Stimulated activated memory B cell treated with anti-CD40 and anti-IgM and Interleukin-4, amounts not matched to agents 10 μg/mL and 1 μg/mL and 100 μg/mL, for 72 hours (primary cell): ENCODE measurements at regions not wholly inside any gene's neighbourhood (a gene's known extent, or its start where the extent isn't known, plus 50 kb on each side); places are given as distances from the start of the nearest gene placed in this dataset.
"Not testable (repeated sequence)": the region's sequence is repeated elsewhere in the genome, so short reads cannot be mapped to it uniquely, and the experiment has no call there.

Experiments
- ATAC-seq: fragments of 150-1000 bp; cut with Tn5 transposase; 2 replicates; pipeline ENCODE4 v1.10.0; 2021
- H3K27ac Mint-ChIP-seq: one replicate; pipeline ENCODE4 v1.8.0; 2022; ENCODE audit warnings: mild to moderate bottlenecking, mixed read lengths
- H3K27me3 Mint-ChIP-seq: one replicate; pipeline ENCODE4 v1.8.0; 2022; ENCODE audit warnings: mixed read lengths
- H3K36me3 Mint-ChIP-seq: one replicate; pipeline ENCODE4 v1.8.0; 2022; ENCODE audit warnings: mixed read lengths
- H3K4me1 Mint-ChIP-seq: one replicate; pipeline ENCODE4 v1.8.0; 2022; ENCODE audit warnings: mixed read lengths
- H3K4me3 Mint-ChIP-seq: one replicate; pipeline ENCODE4 v1.8.0; 2022; ENCODE audit warnings: mild to moderate bottlenecking, moderate library complexity, mixed read lengths
- H3K9me3 Mint-ChIP-seq: one replicate; pipeline ENCODE4 v1.8.0; 2022; ENCODE audit warnings: mixed read lengths

- no peaks in the 10 kb centered on the region for H3K36me3 Mint-ChIP-seq
- H3K27me3 Mint-ChIP-seq: peaks cover 21% of the 10 kb centered on the region
- no peak for ATAC-seq
- no peak overlapping the region for H3K4me3 Mint-ChIP-seq
- H3K27ac Mint-ChIP-seq: no peak overlapping the region
- no peaks in the 10 kb centered on the region for H3K9me3 Mint-ChIP-seq
- H3K4me1 Mint-ChIP-seq: no peaks in the 10 kb centered on the region
Measured at GRCh38 chr20:48332555-48332954, 495.2 kb downstream of the PREX1 start.

- Mint-ChIP-seq H3K4me1 (no peaks in the 10 kb centered on the region), H3K27ac (no peak overlapping the region), H3K4me3 (no peak overlapping the region), H3K27me3 (peaks cover 23% of the 10 kb centered on the region), H3K36me3 (no peaks in the 10 kb centered on the region), H3K9me3 (no peaks in the 10 kb centered on the region)
- ATAC-seq: no peak
Measured at GRCh38 chr20:48331518-48332286, 496.1 kb downstream of the PREX1 start.

- no peaks in the 10 kb centered on the region for H3K4me1 Mint-ChIP-seq
- no peak overlapping the region for H3K4me3 Mint-ChIP-seq
- no peak for ATAC-seq
- no peak overlapping the region for H3K27ac Mint-ChIP-seq
- H3K9me3 Mint-ChIP-seq: no peaks in the 10 kb centered on the region
- H3K36me3 Mint-ChIP-seq: no peaks in the 10 kb centered on the region
- peaks cover 38% of the 10 kb centered on the region for H3K27me3 Mint-ChIP-seq
Measured at GRCh38 chr20:48329676-48330664, 497.8 kb downstream of the PREX1 start.

GRCh38 chr20:48329031-48329615, 498.7 kb downstream of the PREX1 start:
- peaks cover 41% of the 10 kb centered on the region for H3K27me3 Mint-ChIP-seq
- no peak overlapping the region for H3K27ac Mint-ChIP-seq
- no peak overlapping the region for H3K4me3 Mint-ChIP-seq
- no peak for ATAC-seq
- no peaks in the 10 kb centered on the region for H3K36me3 Mint-ChIP-seq
- H3K9me3 Mint-ChIP-seq: no peaks in the 10 kb centered on the region
- H3K4me1 Mint-ChIP-seq: no peaks in the 10 kb centered on the region

GRCh38 chr20:48327848-48328247, 500.0 kb downstream of the PREX1 start:
- H3K4me3 Mint-ChIP-seq, H3K27ac Mint-ChIP-seq, H3K4me1 Mint-ChIP-seq, H3K36me3 Mint-ChIP-seq, ATAC-seq, H3K9me3 Mint-ChIP-seq: not testable (repeated sequence)
- H3K27me3 Mint-ChIP-seq: peaks cover 45% of the 10 kb centered on the region

GRCh38 chr20:48326868-48327267, 500.9 kb downstream of the PREX1 start:
- H3K27ac Mint-ChIP-seq: no peak overlapping the region
- H3K9me3 Mint-ChIP-seq: no peaks in the 10 kb centered on the region
- peaks cover 55% of the 10 kb centered on the region for H3K27me3 Mint-ChIP-seq
- no peaks in the 10 kb centered on the region for H3K4me1 Mint-ChIP-seq
- no peak overlapping the region for H3K4me3 Mint-ChIP-seq
- no peaks in the 10 kb centered on the region for H3K36me3 Mint-ChIP-seq
- no peak for ATAC-seq

GRCh38 chr20:48326434-48326691, 501.4 kb downstream of the PREX1 start:
- Mint-ChIP-seq H3K9me3 (no peaks in the 10 kb centered on the region), H3K27ac (no peak overlapping the region), H3K4me1 (no peaks in the 10 kb centered on the region), H3K4me3 (no peak overlapping the region), H3K27me3 (peaks cover 60% of the 10 kb centered on the region), H3K36me3 (no peaks in the 10 kb centered on the region)
- no peak for ATAC-seq

- H3K36me3 Mint-ChIP-seq: no peaks in the 10 kb centered on the region
- no peaks in the 10 kb centered on the region for H3K4me1 Mint-ChIP-seq
- no peaks in the 10 kb centered on the region for H3K9me3 Mint-ChIP-seq
- H3K27ac Mint-ChIP-seq: no peak overlapping the region
- H3K4me3 Mint-ChIP-seq: no peak overlapping the region
- no peak for ATAC-seq
- peaks cover 63% of the 10 kb centered on the region for H3K27me3 Mint-ChIP-seq
Measured at GRCh38 chr20:48325656-48326433, 502.0 kb downstream of the PREX1 start.

- Mint-ChIP-seq H3K36me3 (no peaks in the 10 kb centered on the region), H3K9me3 (no peaks in the 10 kb centered on the region), H3K27me3 (peaks cover 71% of the 10 kb centered on the region), H3K27ac (no peak overlapping the region), H3K4me3 (no peak overlapping the region), H3K4me1 (no peaks in the 10 kb centered on the region)
- ATAC-seq: no peak
Measured at GRCh38 chr20:48324744-48325143, 503.1 kb downstream of the PREX1 start.

GRCh38 chr20:48321271-48321670, 506.5 kb downstream of the PREX1 start:
- Mint-ChIP-seq H3K4me3 (no peak overlapping the region), H3K27me3 (peaks cover 47% of the 10 kb centered on the region), H3K27ac (no peak overlapping the region), H3K4me1 (peaks cover 7% of the 10 kb centered on the region), H3K9me3 (no peaks in the 10 kb centered on the region), H3K36me3 (no peaks in the 10 kb centered on the region)
- ATAC-seq: no peak

- no peak overlapping the region for H3K4me3 Mint-ChIP-seq
Measured at GRCh38 chr20:48319943-48320584, 507.7 kb downstream of the PREX1 start.

GRCh38 chr20:48317578-48317977, 510.2 kb downstream of the PREX1 start:
- Mint-ChIP-seq H3K36me3 (no peaks in the 10 kb centered on the region), H3K27ac (no peak overlapping the region), H3K4me1 (peaks cover 7% of the 10 kb centered on the region), H3K4me3 (no peak overlapping the region), H3K9me3 (no peaks in the 10 kb centered on the region), H3K27me3 (peaks cover 25% of the 10 kb centered on the region)
- peak; percentile 34 for ATAC-seq

More at GRCh38 chr20:48319943-48320584, 507.7 kb downstream of the PREX1 start:
- peaks cover 7% of the 10 kb centered on the region for H3K4me1 Mint-ChIP-seq
- no peaks in the 10 kb centered on the region for H3K9me3 Mint-ChIP-seq
- H3K27me3 Mint-ChIP-seq: peaks cover 35% of the 10 kb centered on the region
- no peak overlapping the region for H3K27ac Mint-ChIP-seq
- ATAC-seq: no peak
- no peaks in the 10 kb centered on the region for H3K36me3 Mint-ChIP-seq

- Mint-ChIP-seq H3K4me3 (no peak overlapping the region), H3K27ac (no peak overlapping the region), H3K27me3 (peaks cover 5% of the 10 kb centered on the region), H3K4me1 (peaks cover 7% of the 10 kb centered on the region), H3K36me3 (no peaks in the 10 kb centered on the region), H3K9me3 (no peaks in the 10 kb centered on the region)
- no peak for ATAC-seq
Measured at GRCh38 chr20:48314925-48315592, 512.7 kb downstream of the PREX1 start.

- no peak for ATAC-seq
- H3K4me3 Mint-ChIP-seq: no peak overlapping the region
- H3K4me1 Mint-ChIP-seq: peaks cover 7% of the 10 kb centered on the region
- no peaks in the 10 kb centered on the region for H3K9me3 Mint-ChIP-seq
- peaks cover 13% of the 10 kb centered on the region for H3K27me3 Mint-ChIP-seq
- no peak overlapping the region for H3K27ac Mint-ChIP-seq
- H3K36me3 Mint-ChIP-seq: no peaks in the 10 kb centered on the region
Measured at GRCh38 chr20:48313324-48313723, 514.5 kb downstream of the PREX1 start.
